ENCODE measurements at regions not wholly inside any gene's neighbourhood (a gene's known extent, or its start where the extent isn't known, plus 50 kb on each side); places are given as distances from the start of the nearest gene placed in this dataset.

GRCh38 chr5:5077236-5077635 lies 62.9 kb upstream of the ADAMTS16 start:
- no peak for TF ChIP-seq POLR2A (IDR thresholded peaks at IDR 0.05)
- TF ChIP-seq, protein P1, sequence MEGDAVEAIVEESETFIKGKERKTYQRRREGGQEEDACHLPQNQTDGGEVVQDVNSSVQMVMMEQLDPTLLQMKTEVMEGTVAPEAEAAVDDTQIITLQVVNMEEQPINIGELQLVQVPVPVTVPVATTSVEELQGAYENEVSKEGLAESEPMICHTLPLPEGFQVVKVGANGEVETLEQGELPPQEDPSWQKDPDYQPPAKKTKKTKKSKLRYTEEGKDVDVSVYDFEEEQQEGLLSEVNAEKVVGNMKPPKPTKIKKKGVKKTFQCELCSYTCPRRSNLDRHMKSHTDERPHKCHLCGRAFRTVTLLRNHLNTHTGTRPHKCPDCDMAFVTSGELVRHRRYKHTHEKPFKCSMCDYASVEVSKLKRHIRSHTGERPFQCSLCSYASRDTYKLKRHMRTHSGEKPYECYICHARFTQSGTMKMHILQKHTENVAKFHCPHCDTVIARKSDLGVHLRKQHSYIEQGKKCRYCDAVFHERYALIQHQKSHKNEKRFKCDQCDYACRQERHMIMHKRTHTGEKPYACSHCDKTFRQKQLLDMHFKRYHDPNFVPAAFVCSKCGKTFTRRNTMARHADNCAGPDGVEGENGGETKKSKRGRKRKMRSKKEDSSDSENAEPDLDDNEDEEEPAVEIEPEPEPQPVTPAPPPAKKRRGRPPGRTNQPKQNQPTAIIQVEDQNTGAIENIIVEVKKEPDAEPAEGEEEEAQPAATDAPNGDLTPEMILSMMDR (IDR thresholded peaks at IDR 0.05) = no peak
